Skeletal muscle cell (primary cell): ENCODE measurements at regions not wholly inside any gene's neighbourhood (a gene's known extent, or its start where the extent isn't known, plus 50 kb on each side); places are given as distances from the start of the nearest gene placed in this dataset.

ENCODE experiments used
- DNase-seq: peaks from one replicate; pipeline ENCODE4 v3.0.0-alpha.2; 2010; ENCODE audit warnings: low read depth
- H3K4me3 ChIP-seq: 2 replicates; pipeline ENCODE4 v1.5.1; 2011; ENCODE audit warnings: low read depth, mild to moderate bottlenecking, control low read depth, low read length, moderate library complexity

- peak; percentile 74 for DNase-seq
- H3K4me3 ChIP-seq: no peak overlapping the region
Measured at GRCh38 chr5:170451747-170452365, 52.0 kb upstream of the KCNIP1 start.

GRCh38 chr5:170450061-170450669 is 53.7 kb upstream of the KCNIP1 start:
- DNase-seq: no peak
- no peak overlapping the region for H3K4me3 ChIP-seq

GRCh38 chr5:170449232-170449631 is 54.6 kb upstream of the KCNIP1 start:
- no peak for DNase-seq
- no peak overlapping the region for H3K4me3 ChIP-seq

GRCh38 chr5:170448221-170448620 is 55.6 kb upstream of the KCNIP1 start:
- DNase-seq: no peak
- H3K4me3 ChIP-seq: no peak overlapping the region

GRCh38 chr5:170446365-170446764 is 57.2 kb upstream of the KCNMB1 start:
- no peak for DNase-seq

DNA sequence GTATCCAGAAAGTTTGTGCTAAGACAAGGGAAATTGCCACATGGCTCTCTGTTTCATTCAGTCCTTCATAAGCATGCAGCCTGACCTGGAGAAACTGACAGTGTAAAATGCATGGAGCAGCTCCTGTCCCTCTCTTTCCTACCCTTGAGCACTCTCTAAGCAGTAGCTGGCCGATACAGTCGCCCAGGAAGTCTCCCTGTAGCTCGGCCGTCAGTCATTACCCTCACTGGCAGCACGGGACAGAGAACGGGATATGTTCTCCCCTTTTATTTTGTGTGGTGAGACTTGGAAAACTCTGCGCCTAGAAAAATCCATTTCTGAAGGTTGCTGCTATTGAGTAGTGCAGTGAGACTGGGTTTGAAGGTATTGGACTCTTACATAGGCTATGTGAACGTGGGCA is 56.8 kb upstream of the KCNMB1 start:
- DNase-seq: no peak

More at GRCh38 chr5:170446365-170446764, 57.2 kb upstream of the KCNMB1 start:
- H3K4me3 ChIP-seq: no peak overlapping the region

GRCh38 chr5:170444969-170445505 is 55.9 kb upstream of the KCNMB1 start:
- DNase-seq: no peak
- no peak overlapping the region for H3K4me3 ChIP-seq

More for the DNA sequence above, 56.8 kb upstream of the KCNMB1 start:
- no peak overlapping the region for H3K4me3 ChIP-seq

DNA sequence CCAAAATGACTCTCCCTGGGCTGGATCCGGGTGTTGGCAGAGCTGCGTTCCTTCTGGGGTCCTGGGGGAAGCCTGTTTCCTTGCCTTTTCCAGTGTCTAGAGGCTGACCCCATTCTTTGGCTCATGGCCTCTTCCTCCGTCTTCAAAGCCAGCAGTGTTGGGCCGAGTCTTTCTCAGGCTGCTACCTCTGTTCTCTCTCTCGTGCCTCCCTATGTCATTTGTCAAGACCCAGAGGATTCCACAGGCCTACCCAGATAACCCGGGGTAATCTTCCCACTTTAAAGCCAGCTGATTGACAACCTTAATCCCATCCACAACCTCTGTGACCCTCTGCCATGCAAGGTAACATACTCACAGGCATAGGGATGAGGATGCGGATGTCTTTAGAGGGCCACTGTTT is 55.0 kb upstream of the KCNMB1 start:
- no peak for DNase-seq
- H3K4me3 ChIP-seq: no peak overlapping the region

GRCh38 chr5:170443624-170444023 is 54.5 kb upstream of the KCNMB1 start:
- DNase-seq: no peak
- no peak overlapping the region for H3K4me3 ChIP-seq

GRCh38 chr5:170442921-170443320 is 53.8 kb upstream of the KCNMB1 start:
- no peak overlapping the region for H3K4me3 ChIP-seq
- DNase-seq: no peak

GRCh38 chr5:170442391-170442790 is 53.2 kb upstream of the KCNMB1 start:
- no peak overlapping the region for H3K4me3 ChIP-seq
- no peak for DNase-seq

- H3K4me3 ChIP-seq: no peak overlapping the region
- DNase-seq: no peak
Measured at GRCh38 chr5:170441393-170441784, 52.2 kb upstream of the KCNMB1 start.

- no peak for DNase-seq
- H3K4me3 ChIP-seq: no peak overlapping the region
Measured at GRCh38 chr5:170440771-170441392, 51.7 kb upstream of the KCNMB1 start.

- no peak overlapping the region for H3K4me3 ChIP-seq
- no peak for DNase-seq
Measured at GRCh38 chr5:170439944-170440269, 50.7 kb upstream of the KCNMB1 start.

- no peak overlapping the region for H3K4me3 ChIP-seq
- DNase-seq: no peak
Measured at GRCh38 chr5:170439223-170439943, 50.2 kb upstream of the KCNMB1 start.
